HepG2 (cell line): ENCODE measurements at regions not wholly inside any gene's neighbourhood (a gene's known extent, or its start where the extent isn't known, plus 50 kb on each side); places are given as distances from the start of the nearest gene placed in this dataset.
"Not testable (repeated sequence)": the region's sequence is repeated elsewhere in the genome, so short reads cannot be mapped to it uniquely, and the experiment has no call there.

ENCODE experiments used
- ATAC-seq: fragments of 200-7000 bp; cut with Tn5 transposase; 3 replicates; pipeline ENCODE4 v1.9.1; 2020; ENCODE audit warnings: mild to moderate bottlenecking, moderate library complexity
- BruUV-seq: library from RNA; stranded (reverse); fragments of 400-500 nt; replicated peaks from 2 replicates; lab custom pipeline; 2021; lab: Mats Ljungman, UMichigan
- CTCF ChIA-PET: fragments of 300-600 bp; formaldehyde crosslinking; extraction: SDS; loops from one replicate; lab custom pipeline; 2021; ENCODE audit warnings: low total read pairs, inconsistent platforms, low intra/inter-chr PET ratio; lab: Yijun Ruan, JAX
- POLR2A ChIA-PET: fragments of 350-600 bp; sonication (Branson Sonifier 250); formaldehyde crosslinking; loops from one replicate; lab custom pipeline; 2020; ENCODE audit warnings: antibody characterized with exemption, inconsistent platforms; lab: Yijun Ruan, JAX
- DNase-seq: peaks from one replicate; pipeline ENCODE4 v3.0.0-alpha.2; 2015; ENCODE audit warnings: low spot score
- FAIRE-seq: peaks from 3 replicates; lab custom pipeline; 2011; peaks lifted over from hg19 to GRCh38; lab: Jason Lieb, UNC
- H2AFZ ChIP-seq: one replicate; pipeline ENCODE4 v1.6.1; 2011; ENCODE audit warnings: low read length, inconsistent platforms
- H3K27ac ChIP-seq: fragments of 300-600 bp; 3 replicates; pipeline ENCODE4 v1.8.0; 2011; ENCODE audit warnings: mixed run types, mild to moderate bottlenecking, mixed read lengths, low read length, inconsistent platforms; ENCODE audit not compliant: insufficient read depth; ENCODE audit errors: extremely low read length
- H3K27me3 ChIP-seq, 2 experiments: fragments of 200-600 bp in 1 of 2; 2 replicates in 1 of 2; 3 replicates in 1 of 2; pipeline versions ENCODE4 v1.6.0 to v1.8.0; 2011; ENCODE audit warnings: low read length in 2 of 2, mild to moderate bottlenecking in 2 of 2, moderate library complexity in 2 of 2, inconsistent platforms in 1 of 2; ENCODE audit not compliant: insufficient read depth in 2 of 2, control insufficient read depth in 1 of 2
- H3K36me3 ChIP-seq, 2 experiments: fragments of 200-600 bp in 1 of 2; replicated peaks in 1 of 2; 2 replicates in 1 of 2; 3 replicates in 1 of 2; pipeline versions ENCODE4 v1.5.1 to v1.8.0; 2011; ENCODE audit warnings: low read length in 2 of 2, inconsistent platforms in 1 of 2; ENCODE audit not compliant: insufficient read depth in 2 of 2, control insufficient read depth in 1 of 2
- H3K4me1 ChIP-seq: 2 replicates; pipeline ENCODE4 v1.5.1; 2012; ENCODE audit warnings: low read length, inconsistent platforms; ENCODE audit not compliant: insufficient read depth
- H3K4me2 ChIP-seq: 2 replicates; pipeline ENCODE4 v1.6.0; 2011; ENCODE audit warnings: low read depth, low read length, inconsistent platforms
- H3K4me3 ChIP-seq, 3 experiments: fragments of 200-600 bp in 1 of 3; sonication (generic), shearing (Covaris generic) in 1 of 3; replicated peaks in 1 of 3; 2 replicates each; pipeline ENCODE4 v1.5.1; 2011 to 2016; ENCODE audit warnings: low read length in 3 of 3, inconsistent platforms in 2 of 3, low read depth in 2 of 3, mild to moderate bottlenecking in 2 of 3, control low read depth in 1 of 3, mixed read lengths in 1 of 3; ENCODE audit not compliant: insufficient read depth in 1 of 3
- H3K79me2 ChIP-seq: one replicate; pipeline ENCODE4 v1.6.1; 2011; ENCODE audit warnings: low read length, inconsistent platforms; ENCODE audit not compliant: insufficient read depth
- H3K9ac ChIP-seq: 2 replicates; pipeline ENCODE4 v1.6.0; 2011; ENCODE audit warnings: mild to moderate bottlenecking, low read depth, low read length, inconsistent platforms; ENCODE audit not compliant: insufficient read depth
- H3K9me3 ChIP-seq: 2 replicates; pipeline ENCODE4 v1.5.1; 2012; ENCODE audit warnings: mild to moderate bottlenecking, low read length
- H4K20me1 ChIP-seq: 2 replicates; pipeline ENCODE4 v1.6.0; 2011; ENCODE audit warnings: inconsistent platforms, mild to moderate bottlenecking, low read length, moderate library complexity; ENCODE audit not compliant: insufficient read depth
- DMAP1 ChIP-seq: IDR thresholded peaks from 2 replicates; pipeline ENCODE4 v1.6.1; 2016
- NR2C2 ChIP-seq: sonication (generic); formaldehyde crosslinking; IDR thresholded peaks from 2 replicates; pipeline ENCODE4 v1.4.0; 2020; ENCODE audit warnings: missing genetic modification reagents, mild to moderate bottlenecking, moderate library complexity, borderline replicate concordance
- PLRG1 ChIP-seq: fragments of 450-650 bp; conservative IDR thresholded peaks from 2 replicates; pipeline ENCODE4 v1.6.1; 2016
- whole genome bisulfite sequencing: methylation state at CpG from one replicate; pipeline ENCODE4 v1.1.6; 2017; ENCODE audit warnings: low lambda C conversion rate; 5-methylcytosine and 5-hydroxymethylcytosine counted together
- in situ Hi-C: cut with HindIII; loops from 2 replicates; pipeline ENCODE4 v1.10.0; 2017; ENCODE audit warnings: low pct_unique_long_range_greater_than_20kb; ENCODE audit not compliant: extremely low pct_ligation_motif_present
- intact Hi-C: fragments of 100-400 bp; cut with micrococcal nuclease; formaldehyde crosslinking; loops from one replicate; pipeline ENCODE4 v1.10.0; 2022; ENCODE audit not compliant: unreplicated experiment
- TF ChIP-seq, protein P1 (sequence below): sonication (generic); formaldehyde crosslinking; IDR thresholded peaks from 2 replicates; pipeline ENCODE4 v1.4.0; 2020; ENCODE audit warnings: mild to moderate bottlenecking, low read depth, missing genetic modification reagents

DNA sequence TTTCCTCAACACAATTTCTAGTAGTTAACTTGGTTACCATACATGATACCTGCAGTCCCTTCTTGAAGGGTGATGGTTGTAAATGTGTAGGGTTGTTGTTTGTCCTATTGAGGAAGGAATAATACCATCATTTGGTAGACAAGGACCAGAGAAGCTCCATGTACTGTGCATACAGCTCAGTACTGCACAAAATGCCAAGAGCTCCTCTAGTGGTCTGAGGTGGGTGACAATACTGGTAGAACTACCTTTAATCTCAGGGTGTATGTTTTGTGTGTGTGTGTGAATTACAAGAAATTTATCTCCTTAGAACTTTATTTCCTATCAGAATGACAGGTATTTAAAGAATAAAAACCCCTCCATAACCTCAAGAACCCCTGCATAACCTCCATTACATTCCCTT is 575.3 kb downstream of the TMTC2 start (continued):
- TF ChIP-seq, protein P1, sequence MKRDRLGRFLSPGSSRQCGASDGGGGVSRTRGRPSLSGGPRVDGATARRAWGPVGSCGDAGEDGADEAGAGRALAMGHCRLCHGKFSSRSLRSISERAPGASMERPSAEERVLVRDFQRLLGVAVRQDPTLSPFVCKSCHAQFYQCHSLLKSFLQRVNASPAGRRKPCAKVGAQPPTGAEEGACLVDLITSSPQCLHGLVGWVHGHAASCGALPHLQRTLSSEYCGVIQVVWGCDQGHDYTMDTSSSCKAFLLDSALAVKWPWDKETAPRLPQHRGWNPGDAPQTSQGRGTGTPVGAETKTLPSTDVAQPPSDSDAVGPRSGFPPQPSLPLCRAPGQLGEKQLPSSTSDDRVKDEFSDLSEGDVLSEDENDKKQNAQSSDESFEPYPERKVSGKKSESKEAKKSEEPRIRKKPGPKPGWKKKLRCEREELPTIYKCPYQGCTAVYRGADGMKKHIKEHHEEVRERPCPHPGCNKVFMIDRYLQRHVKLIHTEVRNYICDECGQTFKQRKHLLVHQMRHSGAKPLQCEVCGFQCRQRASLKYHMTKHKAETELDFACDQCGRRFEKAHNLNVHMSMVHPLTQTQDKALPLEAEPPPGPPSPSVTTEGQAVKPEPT (CRISPR knock-in tag): no peak

GRCh38 chr12:83260126-83260525 is 573.4 kb downstream of the TMTC2 start:
- H3K4me2 ChIP-seq, H3K27ac ChIP-seq, H4K20me1 ChIP-seq, POLR2A ChIA-PET, H3K9ac ChIP-seq, in situ Hi-C loops, DNase-seq, FAIRE-seq, BruUV-seq, intact Hi-C loops, H3K79me2 ChIP-seq, H2AFZ ChIP-seq, H3K4me1 ChIP-seq, H3K36me3 ChIP-seq, ATAC-seq, CTCF ChIA-PET, H3K4me3 ChIP-seq, H3K27me3 ChIP-seq: not testable (repeated sequence)
- WGBS: 3% methylated on average over 3 of the region's 3 CpGs
- peaks cover 44% of the 10 kb centered on the region for H3K9me3 ChIP-seq

- Histone ChIP-seq H3K9me3 (peaks cover 52% of the 10 kb centered on the region), H4K20me1 (no peaks in the 10 kb centered on the region), H3K79me2 (no peaks in the 10 kb centered on the region), H3K9ac (no peak overlapping the region), H3K4me1 (no peaks in the 10 kb centered on the region), H3K4me2 (no peak overlapping the region), H3K27ac (no peak overlapping the region), H2AFZ (no peak overlapping the region), H3K27me3 (no peaks in the 10 kb centered on the region), H3K36me3 (no peaks in the 10 kb centered on the region), H3K4me3 (no peak overlapping the region)
- CTCF ChIA-PET: no interaction called here
- TF ChIP-seq PLRG1 (no peak), NR2C2 (CRISPR knock-in tag) (no peak), DMAP1 (no peak)
- no TSS peak for BruUV-seq
- DNase-seq: no peak
- intact Hi-C loops: no loop called here
- in situ Hi-C loops: no loop called here
- FAIRE-seq: no peak
- ATAC-seq: no peak
- POLR2A ChIA-PET: no interaction called here
Observed at GRCh38 chr12:83257726-83258125, 571.0 kb downstream of the TMTC2 start.
